Liver (tissue), 7 donors: ENCODE measurements at regions not wholly inside any gene's neighbourhood (a gene's known extent, or its start where the extent isn't known, plus 50 kb on each side); places are given as distances from the start of the nearest gene placed in this dataset.

Experiments used
- DNase-seq: peaks from one replicate; pipeline ENCODE4 v3.0.0-alpha.2; 2017; ENCODE audit warnings: low spot score
- H3K27ac ChIP-seq, 2 donors: one replicate each; pipeline ENCODE4 v1.7.0; 2013; ENCODE audit warnings: inconsistent platforms in 2 of 2, low read length in 2 of 2, control low read depth in 1 of 2, low read depth in 1 of 2, mild to moderate bottlenecking in 1 of 2
- H3K27me3 ChIP-seq, 4 donors: one replicate each; pipeline versions ENCODE4 v1.6.1 to v1.7.0; 2013; ENCODE audit warnings: low read length in 3 of 4, inconsistent platforms in 1 of 4, mild to moderate bottlenecking in 1 of 4, moderate library complexity in 1 of 4; ENCODE audit not compliant: control insufficient read depth in 4 of 4, insufficient read depth in 4 of 4
- H3K36me3 ChIP-seq, 4 donors: one replicate each; pipeline versions ENCODE4 v1.6.1 to v1.7.0; 2013; ENCODE audit warnings: low read length in 3 of 4, mild to moderate bottlenecking in 3 of 4, low read depth in 1 of 4, moderate library complexity in 1 of 4; ENCODE audit not compliant: control insufficient read depth in 4 of 4, insufficient read depth in 3 of 4
- H3K4me1 ChIP-seq, 4 donors: one replicate each; pipeline versions ENCODE4 v1.6.1 to v1.7.0; 2013; ENCODE audit warnings: low read length in 3 of 4, mild to moderate bottlenecking in 3 of 4, moderate library complexity in 1 of 4; ENCODE audit not compliant: control insufficient read depth in 4 of 4, insufficient read depth in 4 of 4
- H3K4me3 ChIP-seq, 3 donors: one replicate each; pipeline versions ENCODE4 v1.6.1 to v1.7.0; 2013; ENCODE audit warnings: low read length in 3 of 3, control low read depth in 1 of 3, low read depth in 1 of 3, mild to moderate bottlenecking in 1 of 3
- H3K9ac ChIP-seq, 2 donors: one replicate each; pipeline ENCODE4 v1.7.0; 2013; ENCODE audit warnings: low read length in 2 of 2, mild to moderate bottlenecking in 2 of 2, moderate library complexity in 2 of 2, control low read depth in 1 of 2, low read depth in 1 of 2
- H3K9me3 ChIP-seq, 4 donors: one replicate each; pipeline versions ENCODE4 v1.6.1 to v1.7.0; 2013; ENCODE audit warnings: low read length in 3 of 4; ENCODE audit not compliant: control insufficient read depth in 4 of 4
- GABPA ChIP-seq, 2 donors: IDR thresholded peaks in 1 of 2; conservative IDR thresholded peaks in 1 of 2; 2 replicates each; pipeline ENCODE4 v1.6.1; 2016; ENCODE audit warnings: antibody characterized with exemption in 2 of 2, mild to moderate bottlenecking in 1 of 2, moderate library complexity in 1 of 2
- HNF4A ChIP-seq, 2 donors: conservative IDR thresholded peaks; 2 replicates each; pipeline ENCODE4 v1.6.1; 2016; ENCODE audit warnings: antibody characterized with exemption in 2 of 2, mild to moderate bottlenecking in 2 of 2
- HNF4G ChIP-seq: IDR thresholded peaks from 2 replicates; pipeline ENCODE4 v1.6.1; 2016; ENCODE audit warnings: antibody characterized with exemption
- MAX ChIP-seq: IDR thresholded peaks from 2 replicates; pipeline ENCODE4 v1.6.1; 2016; ENCODE audit warnings: antibody characterized with exemption
- NR2F2 ChIP-seq: IDR thresholded peaks from 2 replicates; pipeline ENCODE4 v1.6.1; 2016; ENCODE audit warnings: antibody characterized with exemption
- RAD21 ChIP-seq, 2 donors: IDR thresholded peaks; 2 replicates each; pipeline ENCODE4 v1.6.1; 2016; ENCODE audit warnings: antibody characterized with exemption in 2 of 2, mild to moderate bottlenecking in 2 of 2
- REST ChIP-seq: IDR thresholded peaks from 2 replicates; pipeline ENCODE4 v1.6.1; 2016; ENCODE audit warnings: antibody characterized with exemption, mild to moderate bottlenecking
- RXRA ChIP-seq, 2 donors: IDR thresholded peaks; 2 replicates each; pipeline ENCODE4 v1.6.1; 2017 to 2018; ENCODE audit warnings: antibody characterized with exemption in 2 of 2, mild to moderate bottlenecking in 1 of 2
- SP1 ChIP-seq: IDR thresholded peaks from 2 replicates; pipeline ENCODE4 v1.6.1; 2018; ENCODE audit warnings: antibody characterized with exemption, mild to moderate bottlenecking
- TAF1 ChIP-seq: conservative IDR thresholded peaks from 2 replicates; pipeline ENCODE4 v1.6.1; 2016; ENCODE audit warnings: antibody characterized with exemption, mild to moderate bottlenecking
- YY1 ChIP-seq: IDR thresholded peaks from 2 replicates; pipeline ENCODE4 v1.6.1; 2016; ENCODE audit warnings: antibody characterized with exemption, mild to moderate bottlenecking
- ZBTB33 ChIP-seq: IDR thresholded peaks from 2 replicates; pipeline ENCODE4 v1.6.1; 2016; ENCODE audit warnings: antibody characterized with exemption
- WGBS: extraction: QIAGEN DNeasy Blood & Tissue Kit; methylation state at CpG from one replicate; pipeline ENCODE4 v1.1.7; 2013; 5-methylcytosine and 5-hydroxymethylcytosine counted together
- TF ChIP-seq, protein P1 (sequence below): IDR thresholded peaks from 2 replicates; pipeline ENCODE4 v1.6.1; 2016; ENCODE audit warnings: antibody characterized with exemption
- donor health status: healthy.
- donor health status: healthy.
- donor health status: healthy.
- donor health status: healthy.

DNA sequence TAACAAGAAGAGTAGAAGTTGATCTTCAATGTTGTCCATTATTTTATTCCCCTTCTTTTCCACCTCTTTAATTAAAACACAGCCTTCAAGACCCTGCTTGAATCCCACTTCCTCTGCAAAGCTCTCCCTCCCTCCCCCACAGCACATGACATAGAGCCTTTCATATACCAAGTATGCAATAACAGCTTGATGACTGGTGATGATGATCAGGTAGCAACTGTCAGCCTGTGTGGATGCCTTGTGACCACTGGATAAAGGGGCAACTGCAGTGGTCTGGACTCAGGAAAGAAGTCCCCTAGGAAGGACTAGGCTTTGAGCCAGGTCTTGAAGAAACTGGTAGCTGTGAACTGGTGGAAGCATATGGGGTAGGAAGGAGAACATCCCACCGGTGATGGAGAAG is 53.8 kb upstream of the PRDX6 start:
- Histone ChIP-seq H3K27me3 (no peaks in the 10 kb centered on the region), H3K27ac (no peak overlapping the region), H3K9ac (no peak overlapping the region), H3K4me3 (no peak overlapping the region), H3K36me3 (peaks cover 0 to under 1% (median 0%) of the 10 kb centered on the region in 4 donors), H3K9me3 (no peaks in the 10 kb centered on the region), H3K4me1 (peaks cover 0 to 5% (median 0%) of the 10 kb centered on the region in 4 donors)
- DNase-seq: no peak
- TF ChIP-seq RXRA (IDR thresholded peaks at IDR 0.05): no peak
- TF ChIP-seq, protein P1, sequence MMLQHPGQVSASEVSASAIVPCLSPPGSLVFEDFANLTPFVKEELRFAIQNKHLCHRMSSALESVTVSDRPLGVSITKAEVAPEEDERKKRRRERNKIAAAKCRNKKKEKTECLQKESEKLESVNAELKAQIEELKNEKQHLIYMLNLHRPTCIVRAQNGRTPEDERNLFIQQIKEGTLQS: no peak
- TF ChIP-seq HNF4A (conservative IDR thresholded peaks at IDR 0.05): no peak
- no peak for TF ChIP-seq NR2F2
- TF ChIP-seq RAD21 (IDR thresholded peaks at IDR 0.05): no peak
- TF ChIP-seq GABPA (IDR thresholded peaks at IDR 0.05 in 1 of 2, conservative IDR thresholded peaks at IDR 0.05 in 1 of 2): no peak
- TF ChIP-seq MAX: no peak
- WGBS: 91% methylated on average over 1 of the region's 1 CpG

- DNase-seq: no peak
- H3K36me3 ChIP-seq: no peaks in the 10 kb centered on the region
- no peaks in the 10 kb centered on the region for H3K27me3 ChIP-seq
- H3K4me1 ChIP-seq: peaks cover 0 to 5% (median 0%) of the 10 kb centered on the region in 4 donors
- H3K9ac ChIP-seq: no peak overlapping the region
- H3K9me3 ChIP-seq: no peaks in the 10 kb centered on the region
- H3K4me3 ChIP-seq: no peak overlapping the region
- H3K27ac ChIP-seq: no peak overlapping the region
- WGBS: 92% methylated on average over 4 of the region's 4 CpGs
- TF ChIP-seq YY1: no peak
- no peak for TF ChIP-seq RAD21 (IDR thresholded peaks at IDR 0.05)
- no peak for TF ChIP-seq REST
- no peak for TF ChIP-seq TAF1
- TF ChIP-seq NR2F2: no peak
- TF ChIP-seq SP1: no peak
- no peak for TF ChIP-seq MAX
- TF ChIP-seq ZBTB33: no peak
- TF ChIP-seq HNF4G: no peak
These were observed 53.0 kb upstream of the PRDX6 start for GRCh38 chr1:173424143-173424542.
